HG03066 (cell line): ENCODE measurements at regions not wholly inside any gene's neighbourhood (a gene's known extent, or its start where the extent isn't known, plus 50 kb on each side); places are given as distances from the start of the nearest gene placed in this dataset.

Experiments
- ATAC-seq: cut with Tn5 transposase; IDR thresholded peaks from one replicate; pipeline ENCODE4 v1.9.1; 2021; ENCODE audit warnings: low read depth; ENCODE audit not compliant: unreplicated experiment

DNA sequence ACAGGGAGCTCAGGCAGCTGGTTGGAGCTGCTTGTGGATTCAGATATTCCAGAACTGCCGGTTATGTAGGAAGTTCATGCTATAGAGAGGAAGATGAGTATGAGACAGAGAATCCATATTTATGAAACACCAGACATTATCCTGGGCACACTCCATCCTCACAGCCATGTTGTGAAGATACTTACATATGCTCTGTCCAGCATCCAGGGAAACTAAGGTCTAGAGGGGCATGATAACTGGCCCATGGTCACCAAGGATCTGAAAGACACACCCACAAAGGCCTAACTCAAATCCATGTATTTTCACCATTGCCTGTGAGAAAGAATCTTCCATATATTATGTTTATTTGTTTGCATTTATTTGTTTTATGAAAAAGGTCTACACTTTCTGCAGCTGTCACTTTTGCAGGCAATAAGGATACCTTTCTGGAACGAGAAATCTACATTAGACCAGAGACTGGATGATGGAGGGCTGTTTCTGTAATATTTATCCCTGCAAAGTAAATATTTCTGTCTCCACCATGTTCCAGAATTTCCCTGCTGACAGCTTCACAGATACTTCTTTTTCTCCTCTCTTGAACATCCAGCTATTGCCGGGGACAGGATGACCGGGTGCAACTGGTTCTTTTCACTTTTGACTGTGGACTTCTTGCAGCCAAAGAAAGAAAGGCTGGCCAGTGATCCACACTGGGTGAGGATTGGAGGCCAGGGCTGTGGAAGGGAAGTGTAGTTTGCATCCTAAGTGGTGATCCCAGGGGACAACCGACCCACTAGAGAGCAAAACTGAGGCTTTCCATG is 145.9 kb upstream of the NAV2 start:
- ATAC-seq, result no peak

DNA sequence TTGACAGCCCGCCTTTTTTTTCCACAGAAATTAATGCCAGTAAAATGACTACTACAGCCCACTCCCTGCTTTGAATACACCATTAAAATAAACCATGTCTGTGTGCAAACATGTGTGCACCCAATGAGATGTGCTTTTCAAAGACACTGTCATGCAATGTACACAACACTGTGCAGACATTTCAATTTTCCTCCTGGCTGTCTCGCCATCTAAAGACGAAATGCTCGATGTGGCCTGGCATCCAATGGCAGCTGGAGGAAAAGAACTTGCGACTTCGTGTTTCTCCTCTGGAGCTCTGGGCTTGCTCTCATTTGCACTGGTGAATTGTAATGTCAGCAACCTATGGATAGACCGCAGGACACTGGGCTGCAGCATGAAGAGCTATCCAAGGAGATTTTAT is 147.0 kb upstream of the NAV2 start:
- ATAC-seq, result no peak

DNA sequence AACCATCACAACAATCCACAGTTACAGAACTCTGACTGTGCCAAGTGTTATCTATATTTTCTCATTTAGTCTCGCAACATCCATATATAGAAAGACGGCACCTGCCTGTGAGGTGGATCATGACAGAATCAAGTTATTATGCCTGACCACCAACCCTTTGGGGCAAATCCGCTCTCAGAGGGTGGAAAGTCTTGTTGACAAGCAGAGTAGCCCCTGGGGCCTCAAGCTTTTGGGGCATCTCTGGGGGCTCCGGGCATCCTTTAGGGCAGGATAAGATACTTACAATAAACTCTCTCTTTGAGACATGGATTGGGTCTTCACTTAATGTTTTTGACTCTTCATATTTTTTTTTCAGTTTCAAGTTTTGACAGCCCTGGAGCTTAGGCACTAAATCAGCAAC is 150.5 kb upstream of the NAV2 start:
- ATAC-seq, result no peak

DNA sequence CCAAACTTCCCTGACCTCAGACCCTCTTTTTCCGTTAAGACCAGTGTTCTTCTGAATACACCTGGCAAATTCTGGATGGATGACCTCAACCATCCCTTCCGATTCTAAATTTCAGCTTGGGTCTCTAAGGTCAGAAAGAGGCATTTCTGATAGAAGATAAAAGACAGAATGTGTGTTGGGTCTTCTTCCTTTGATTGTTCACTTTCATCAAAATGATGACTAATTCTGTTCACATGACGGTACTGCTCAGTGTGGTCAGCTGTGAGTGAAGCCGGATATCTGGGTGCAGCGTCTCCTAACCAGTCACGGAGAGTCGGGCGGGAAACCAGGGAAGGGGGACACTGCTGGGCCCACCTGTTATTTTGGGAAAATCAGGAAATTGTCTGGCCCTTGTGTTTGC is 151.6 kb upstream of the NAV2 start:
- no peak for ATAC-seq

DNA sequence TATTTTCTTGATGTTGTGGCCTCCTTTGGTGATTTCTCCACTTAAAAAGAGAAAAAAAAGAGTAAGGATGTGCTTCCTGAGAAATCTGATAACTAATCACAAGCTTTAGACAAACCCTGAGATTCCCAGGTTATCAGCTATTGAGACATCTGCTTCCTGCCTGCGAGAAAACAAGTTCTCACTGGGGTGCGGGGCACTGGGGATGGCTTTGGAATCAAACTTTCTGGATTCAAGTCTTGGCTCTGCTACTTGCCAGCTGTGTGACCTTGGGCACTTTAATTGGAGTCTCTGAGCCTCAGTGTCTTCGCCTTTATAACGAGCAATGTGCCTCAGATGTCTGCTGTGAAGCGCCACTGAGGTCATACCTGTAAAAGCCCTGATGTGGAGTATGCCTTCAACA is 152.5 kb upstream of the NAV2 start:
- no peak for ATAC-seq

DNA sequence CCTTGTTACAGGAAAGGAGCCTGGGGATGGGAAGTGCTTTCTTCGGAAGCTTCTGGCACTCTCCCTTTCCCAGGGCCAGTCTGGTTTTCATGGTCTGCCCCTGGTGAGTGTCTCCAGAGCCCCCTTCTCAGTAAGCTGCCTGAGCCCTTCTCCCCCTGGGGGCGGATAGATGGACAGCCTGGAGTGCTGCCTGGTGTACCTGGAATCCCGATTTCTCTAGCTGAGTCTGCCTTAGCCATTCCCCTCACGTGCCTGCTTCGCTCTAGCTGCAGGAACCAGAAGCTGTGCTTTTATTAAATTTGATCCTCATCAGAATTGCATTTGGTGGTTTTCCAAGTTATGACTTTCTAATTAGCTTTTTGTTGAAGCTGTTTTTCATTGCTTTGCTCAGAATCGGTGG is 152.9 kb upstream of the NAV2 start:
- ATAC-seq, result no peak

DNA sequence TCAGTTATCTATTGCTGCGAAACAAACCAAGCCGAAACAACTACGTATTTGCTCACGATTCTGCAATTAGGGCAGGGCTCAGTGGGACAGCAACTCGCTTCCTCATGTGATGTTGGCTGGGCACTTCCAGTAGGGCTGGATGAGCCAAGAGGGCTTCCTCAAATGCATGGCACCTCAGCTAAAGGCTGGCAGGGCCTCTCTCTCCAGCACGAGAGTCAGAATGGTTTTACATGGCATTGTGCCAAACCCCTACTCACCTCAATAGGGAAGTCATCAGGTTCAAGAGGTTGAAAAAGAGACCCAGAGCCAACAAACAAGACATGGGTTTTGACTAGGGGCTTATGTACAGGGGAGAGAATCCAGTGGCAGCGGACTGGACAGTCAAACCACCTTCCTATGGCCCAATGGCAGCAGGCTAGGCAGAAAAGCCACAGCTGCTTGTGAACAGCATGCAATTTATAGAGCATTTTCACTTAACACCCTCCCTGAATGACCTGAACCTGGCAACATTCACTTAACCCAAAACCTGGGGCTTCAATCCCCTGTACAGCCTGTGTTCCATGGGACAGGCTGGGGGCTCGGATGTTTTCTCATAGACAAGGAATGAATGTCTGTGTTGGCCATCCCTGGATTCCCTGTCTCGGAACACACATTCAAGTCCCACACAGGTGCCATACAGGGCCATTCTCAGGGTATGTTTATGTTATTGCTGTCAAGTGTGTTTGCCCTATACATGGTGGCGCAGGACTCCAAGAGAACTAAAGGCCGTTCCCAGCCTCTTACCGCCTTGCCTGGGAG is 154.2 kb upstream of the NAV2 start:
- no peak for ATAC-seq

DNA sequence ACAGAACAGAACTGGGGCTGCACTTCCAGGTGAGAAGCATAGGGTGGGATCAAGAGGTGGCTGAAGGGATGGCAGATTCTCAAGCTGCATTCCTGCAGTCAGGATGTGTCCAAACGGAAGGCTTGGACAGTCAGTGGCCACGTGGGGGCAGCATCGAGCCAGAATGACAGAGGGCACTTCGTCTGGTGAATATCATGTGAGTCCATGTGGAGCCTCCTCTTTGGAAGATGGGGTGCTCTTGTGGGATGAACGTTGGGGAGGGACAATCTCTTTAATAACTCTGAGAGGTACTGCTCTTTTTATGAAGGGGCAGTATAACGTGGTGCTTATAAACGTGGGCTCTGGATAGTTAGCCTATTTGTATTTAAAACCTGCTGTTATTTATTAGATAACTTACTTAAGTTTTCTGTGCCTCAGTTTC is 154.9 kb upstream of the NAV2 start:
- no peak for ATAC-seq

DNA sequence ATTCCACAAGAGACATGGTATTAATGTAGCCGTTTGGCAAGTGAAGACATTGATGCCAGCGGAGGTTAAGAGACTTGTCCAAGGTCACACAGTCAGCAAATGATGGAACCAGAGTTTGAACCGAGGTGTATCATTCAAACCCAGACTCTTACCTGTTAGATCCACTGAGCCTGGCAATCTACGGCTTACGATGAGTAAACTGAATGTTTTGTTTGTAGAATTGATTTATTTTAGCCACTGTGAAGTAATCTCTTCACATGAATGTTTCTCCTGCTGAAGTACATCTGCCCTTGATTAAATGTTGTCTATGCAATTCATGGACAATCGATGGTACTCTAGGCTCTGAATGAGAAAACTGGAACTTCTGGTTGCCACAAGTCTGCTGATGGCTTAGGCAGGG is 155.5 kb upstream of the NAV2 start:
- no peak for ATAC-seq

DNA sequence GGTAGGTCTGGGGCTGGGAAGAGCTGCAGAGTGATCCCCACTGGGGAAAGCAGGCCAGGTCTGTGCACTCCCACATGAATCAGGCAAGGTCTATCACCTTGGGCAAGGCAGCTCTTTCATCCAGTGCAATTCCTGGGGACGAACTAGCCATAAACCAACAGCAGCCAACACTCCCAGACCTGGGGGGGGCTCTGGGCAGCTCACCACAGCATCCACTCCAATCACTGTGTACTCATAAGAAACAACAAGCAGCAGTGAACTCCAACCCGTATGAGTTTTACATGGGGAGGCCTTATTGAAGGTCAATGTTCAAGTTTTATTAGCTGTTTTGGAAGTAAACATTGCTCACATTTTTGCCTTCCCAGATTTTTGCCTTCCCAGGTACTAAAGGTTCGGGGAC is 157.4 kb upstream of the NAV2 start:
- no peak for ATAC-seq

DNA sequence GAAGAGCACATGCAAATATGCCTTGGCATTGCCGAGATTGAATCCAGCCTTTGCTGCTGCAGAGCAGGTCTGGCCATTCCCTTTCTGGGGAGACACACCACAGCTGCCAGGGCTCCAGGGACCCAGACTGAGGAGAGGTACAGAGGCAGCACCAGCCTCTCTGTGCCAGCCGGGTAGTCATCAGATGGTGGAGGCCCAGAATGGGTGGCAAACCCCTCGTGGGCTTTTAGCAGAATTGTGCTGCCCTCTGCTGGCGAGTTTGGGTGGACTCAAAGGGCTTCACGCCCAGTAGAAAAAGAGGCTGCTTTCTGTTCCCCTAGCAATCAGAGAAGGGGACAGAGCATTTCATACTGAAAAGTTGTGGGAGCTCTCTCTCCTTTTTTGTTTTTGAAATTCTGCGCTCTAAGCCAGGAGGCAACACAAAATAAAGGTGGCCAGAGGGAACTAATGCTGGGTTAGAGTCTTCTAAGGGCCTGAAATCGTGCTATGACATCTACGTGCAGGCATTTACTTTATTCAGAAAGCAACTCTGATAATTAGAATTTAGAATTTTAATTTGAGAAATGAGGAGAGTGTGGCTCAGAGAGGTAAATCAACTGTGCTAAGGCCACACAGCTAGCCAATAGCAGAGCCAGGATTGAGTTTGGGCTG is 158.8 kb upstream of the NAV2 start:
- ATAC-seq, result no peak

DNA sequence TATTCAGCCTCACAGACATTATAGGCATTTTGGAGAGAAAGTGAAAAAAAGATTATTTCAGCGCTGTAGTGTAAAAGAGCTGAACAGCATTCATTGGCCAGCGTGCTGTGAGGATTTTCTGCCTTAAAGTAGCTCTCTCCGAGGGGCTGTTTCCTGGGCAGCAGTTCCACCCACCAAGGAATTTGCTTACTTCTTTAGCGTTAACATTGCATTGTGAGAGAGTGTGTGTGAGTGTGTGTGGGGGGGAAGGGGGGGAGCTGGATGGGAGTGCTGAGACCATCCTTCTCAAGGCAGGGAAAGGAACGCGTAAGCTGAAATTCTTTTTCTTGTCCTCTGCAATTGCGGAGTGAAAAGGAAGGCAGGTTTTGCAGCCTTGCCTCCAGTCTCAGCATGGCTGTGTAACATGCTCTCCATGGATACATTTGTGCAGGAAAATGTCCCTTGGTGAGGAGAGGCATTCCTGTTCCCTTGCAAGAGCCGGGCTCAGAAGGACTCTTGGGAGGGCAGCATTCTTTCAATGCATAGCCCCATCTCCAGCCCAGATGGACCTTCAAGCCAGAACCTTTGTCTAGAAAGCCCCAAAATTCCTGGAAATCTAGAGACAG is 159.9 kb upstream of the NAV2 start:
- ATAC-seq, result no peak

DNA sequence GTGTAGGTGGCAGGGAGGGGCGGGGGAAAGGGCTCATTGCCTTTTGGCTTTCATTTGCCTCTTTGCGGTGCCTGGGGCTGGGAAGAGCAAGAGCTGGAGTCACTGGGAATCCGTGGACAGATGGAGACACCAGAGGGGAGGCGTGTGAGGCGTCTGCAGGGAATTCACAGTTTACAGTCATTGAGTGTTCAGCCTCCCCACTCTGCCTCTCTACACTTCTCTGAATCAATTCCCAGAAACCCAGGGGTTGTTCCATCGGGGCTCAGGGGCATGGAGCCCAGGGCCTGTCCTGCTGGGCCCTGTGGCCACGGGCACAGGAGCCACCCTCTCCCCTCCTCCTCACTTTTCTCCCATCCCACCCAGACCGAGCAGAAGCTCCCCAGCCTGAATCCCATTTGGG is 160.5 kb upstream of the NAV2 start:
- no peak for ATAC-seq

DNA sequence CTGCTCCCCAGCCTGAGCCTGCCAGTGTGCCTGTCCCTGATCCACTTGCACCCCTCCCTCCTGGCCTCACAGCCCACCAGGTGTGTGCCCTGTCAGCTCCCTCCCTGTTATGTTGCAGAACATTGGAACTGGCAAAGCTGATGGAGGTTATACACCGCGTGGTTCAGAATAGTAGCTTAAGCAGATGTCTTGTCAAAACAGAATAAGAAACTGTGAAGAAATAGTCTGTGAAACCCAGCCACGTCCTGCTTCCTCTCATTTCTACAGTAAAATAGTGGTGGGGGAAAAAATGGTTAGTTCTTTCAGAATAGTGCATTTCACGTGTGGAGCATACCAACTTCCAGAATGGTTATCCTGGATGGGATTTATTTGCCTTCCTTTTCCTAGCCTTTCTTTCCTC is 161.2 kb upstream of the NAV2 start:
- ATAC-seq, result no peak

DNA sequence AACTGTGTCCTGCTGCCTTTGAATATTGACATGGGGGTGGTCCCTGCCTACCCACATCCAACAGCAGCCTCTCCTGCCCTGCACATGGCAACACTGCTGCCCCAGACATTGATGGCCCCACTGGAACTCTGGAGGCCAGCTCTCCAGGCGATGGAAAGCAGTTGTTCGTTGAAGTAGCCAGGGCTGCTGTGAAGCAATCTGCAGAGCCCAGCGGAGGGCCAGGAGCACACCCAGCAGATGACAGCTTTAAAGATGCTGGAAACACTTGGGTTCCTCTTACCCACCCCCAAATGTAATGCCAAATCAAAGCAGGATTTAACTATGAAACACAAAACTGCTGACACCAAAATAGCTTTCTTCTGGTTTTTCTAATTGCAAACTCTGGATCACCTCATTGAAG is 165.6 kb upstream of the NAV2 start:
- no peak for ATAC-seq

DNA sequence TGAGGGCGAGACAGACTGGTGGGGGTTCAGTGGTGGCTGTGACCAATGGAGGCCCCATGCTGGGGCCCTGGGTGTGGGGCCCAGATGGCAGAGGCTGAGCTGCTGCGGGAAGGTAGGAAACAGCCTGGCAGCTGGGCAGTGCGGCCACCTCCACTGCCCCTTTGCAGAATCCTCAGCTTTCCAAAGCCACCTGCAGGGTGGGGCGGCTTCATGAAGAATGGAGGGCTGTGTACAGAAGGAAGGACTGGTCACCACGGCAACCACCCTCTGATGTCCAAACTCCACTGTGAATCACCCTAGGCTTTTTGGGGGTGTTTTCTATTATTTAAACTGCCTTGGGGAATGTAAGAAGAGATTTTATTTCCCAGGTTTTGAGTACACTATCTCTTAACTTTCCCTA is 166.3 kb upstream of the NAV2 start:
- ATAC-seq, result no peak

DNA sequence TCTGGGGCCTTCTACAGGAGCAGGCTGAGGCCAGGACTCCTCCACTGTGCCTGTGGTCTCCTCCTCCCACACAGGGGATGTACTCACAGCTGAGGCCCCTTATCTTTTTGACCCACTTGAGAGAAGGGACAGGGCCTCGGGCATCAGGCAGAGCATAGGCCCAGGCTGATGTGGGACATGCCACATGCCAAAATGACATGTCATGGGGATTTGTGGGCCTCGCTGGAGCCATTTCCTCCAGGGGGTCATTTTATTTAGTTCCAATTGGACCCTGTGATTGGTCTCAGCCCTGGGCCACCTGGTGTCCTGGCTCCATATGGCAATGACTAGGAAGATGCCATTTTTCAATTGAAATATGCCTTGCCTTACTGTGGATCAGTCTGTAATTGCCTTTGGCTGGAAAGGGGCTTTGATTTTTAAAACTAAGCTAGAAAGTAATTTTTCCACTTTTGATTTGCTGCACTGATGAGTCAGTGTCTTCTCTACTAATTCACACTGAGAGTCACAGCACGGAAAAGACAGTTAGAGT is 171.1 kb upstream of the NAV2 start:
- ATAC-seq, result no peak

DNA sequence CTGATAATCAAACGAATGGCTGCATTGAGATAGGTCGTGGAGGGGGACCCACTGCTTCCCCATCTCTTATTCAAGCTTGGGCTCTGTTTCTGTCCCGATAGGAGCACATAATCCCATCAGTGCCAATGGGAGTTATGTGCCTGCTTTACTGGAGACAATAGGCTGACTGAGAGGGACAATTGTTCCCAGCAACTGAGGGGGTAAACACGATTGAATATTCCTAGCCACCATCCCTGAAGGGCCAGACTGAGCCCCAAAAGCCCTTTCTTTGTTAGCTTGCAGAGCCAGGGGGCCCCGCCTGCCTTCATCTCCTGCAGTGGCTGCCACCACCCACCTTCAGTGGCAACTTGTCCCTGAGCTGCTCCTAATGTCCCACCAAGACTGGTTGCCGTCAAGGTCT is 172.8 kb upstream of the NAV2 start:
- ATAC-seq, result no peak

DNA sequence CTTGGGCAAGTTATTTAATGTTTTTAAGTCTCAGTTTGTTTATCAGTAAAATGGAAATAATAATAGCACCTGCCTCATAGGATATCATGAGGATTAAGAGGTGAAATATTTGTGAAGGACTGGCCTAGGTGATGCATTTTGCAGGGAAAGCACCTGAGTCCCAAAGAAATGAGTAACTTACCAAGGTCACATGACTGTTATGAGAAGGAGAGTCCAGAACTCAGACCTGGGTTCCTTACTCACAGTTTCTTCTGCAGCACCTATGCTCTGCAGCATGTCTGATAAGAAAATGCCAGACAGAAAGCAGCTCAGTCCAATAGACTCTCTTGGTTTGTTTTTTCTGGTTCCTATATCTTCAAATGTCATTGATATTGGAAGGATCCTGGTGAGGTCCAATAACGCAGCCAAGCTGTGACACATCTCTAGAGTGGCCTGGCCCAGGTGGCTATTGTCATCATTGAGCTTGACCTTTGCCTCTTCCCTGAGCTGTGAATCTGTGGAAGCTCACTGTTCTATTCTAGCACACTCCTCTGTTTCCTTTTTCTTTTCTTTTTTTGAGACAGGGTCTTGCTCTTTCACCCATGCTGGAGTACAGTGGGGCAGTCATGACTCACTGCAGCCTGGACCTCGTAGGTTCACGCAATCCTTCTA is 174.7 kb upstream of the NAV2 start:
- no peak for ATAC-seq

DNA sequence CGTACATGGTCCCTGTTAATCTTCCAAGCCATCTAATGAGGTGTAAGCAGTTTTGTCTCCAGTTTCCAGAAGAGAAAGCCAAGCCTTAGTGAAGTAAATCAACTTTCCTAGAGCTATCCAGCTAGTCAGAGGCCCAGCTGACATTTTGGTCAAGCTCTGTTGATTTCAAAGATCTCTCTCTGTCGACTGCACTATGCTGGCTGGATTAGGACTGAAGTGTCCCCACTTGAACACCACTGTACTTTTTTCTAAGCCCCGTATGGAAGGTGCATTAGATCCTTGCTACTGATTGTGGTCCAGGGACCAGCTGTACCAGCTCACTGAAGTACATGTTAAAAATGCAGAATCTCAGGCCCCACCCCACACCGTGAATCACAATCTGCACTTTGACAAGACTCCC is 176.5 kb upstream of the NAV2 start:
- ATAC-seq, result no peak

DNA sequence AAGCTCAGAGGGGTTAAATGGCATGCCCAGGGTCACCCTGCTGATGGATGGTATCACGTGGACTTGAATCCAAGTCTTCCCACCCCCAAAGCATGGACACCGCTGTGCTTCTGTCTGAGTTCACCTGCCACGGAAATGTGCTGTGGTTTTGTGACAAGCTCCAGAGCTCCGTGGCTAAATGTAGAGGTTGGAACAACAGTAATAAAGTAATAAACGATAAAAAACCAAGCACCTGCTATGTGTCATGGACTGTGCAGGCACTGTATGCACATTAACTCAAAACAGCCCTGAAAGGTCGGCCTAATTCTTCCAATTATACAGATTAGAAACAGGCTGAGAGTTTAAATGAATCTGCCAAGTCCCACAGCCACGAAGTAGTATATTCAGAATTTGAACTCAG is 182.1 kb upstream of the NAV2 start:
- ATAC-seq, result no peak
